IPS-11a (cell line): ENCODE measurements at regions not wholly inside any gene's neighbourhood (a gene's known extent, or its start where the extent isn't known, plus 50 kb on each side); places are given as distances from the start of the nearest gene placed in this dataset.
"Not testable (repeated sequence)": the region's sequence is repeated elsewhere in the genome, so short reads cannot be mapped to it uniquely, and the experiment has no call there.

Experiments
- H3K4me3 ChIP-seq: one replicate; pipeline ENCODE4 v1.5.1; 2013; ENCODE audit warnings: low read depth, low read length, control low read depth

DNA sequence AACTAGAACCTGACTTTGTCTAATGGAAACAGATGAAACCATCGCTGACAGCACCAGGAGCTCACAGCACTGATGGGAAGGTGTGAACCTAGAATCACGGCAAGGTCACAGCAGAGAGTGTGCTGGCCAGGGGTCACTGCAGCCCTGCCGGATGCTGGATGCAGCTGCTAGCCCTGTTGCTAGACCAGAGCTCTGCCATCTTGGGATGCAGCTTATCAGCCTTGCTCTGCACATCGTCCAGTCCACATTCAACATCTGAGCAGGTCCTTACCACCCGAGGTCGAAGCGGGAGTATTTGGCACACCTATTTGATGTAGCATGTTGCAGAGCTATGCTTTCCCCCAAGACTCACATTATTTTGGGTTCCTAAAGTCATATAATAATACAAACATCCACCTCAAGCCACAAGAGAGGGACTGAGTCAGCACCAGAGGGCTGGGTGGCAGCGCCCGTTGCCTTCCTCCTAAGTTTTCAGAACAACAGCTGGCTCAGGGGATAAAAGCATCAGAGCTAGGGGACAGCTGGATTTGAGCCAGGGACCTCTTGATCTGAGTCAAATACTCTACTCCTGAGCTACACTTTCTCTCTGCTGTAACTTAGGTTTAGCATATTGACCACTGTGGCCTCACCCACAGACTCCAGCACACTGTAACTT, 135.3 kb downstream of the ZNF467 start:
- H3K4me3 ChIP-seq: no peak overlapping the region

DNA sequence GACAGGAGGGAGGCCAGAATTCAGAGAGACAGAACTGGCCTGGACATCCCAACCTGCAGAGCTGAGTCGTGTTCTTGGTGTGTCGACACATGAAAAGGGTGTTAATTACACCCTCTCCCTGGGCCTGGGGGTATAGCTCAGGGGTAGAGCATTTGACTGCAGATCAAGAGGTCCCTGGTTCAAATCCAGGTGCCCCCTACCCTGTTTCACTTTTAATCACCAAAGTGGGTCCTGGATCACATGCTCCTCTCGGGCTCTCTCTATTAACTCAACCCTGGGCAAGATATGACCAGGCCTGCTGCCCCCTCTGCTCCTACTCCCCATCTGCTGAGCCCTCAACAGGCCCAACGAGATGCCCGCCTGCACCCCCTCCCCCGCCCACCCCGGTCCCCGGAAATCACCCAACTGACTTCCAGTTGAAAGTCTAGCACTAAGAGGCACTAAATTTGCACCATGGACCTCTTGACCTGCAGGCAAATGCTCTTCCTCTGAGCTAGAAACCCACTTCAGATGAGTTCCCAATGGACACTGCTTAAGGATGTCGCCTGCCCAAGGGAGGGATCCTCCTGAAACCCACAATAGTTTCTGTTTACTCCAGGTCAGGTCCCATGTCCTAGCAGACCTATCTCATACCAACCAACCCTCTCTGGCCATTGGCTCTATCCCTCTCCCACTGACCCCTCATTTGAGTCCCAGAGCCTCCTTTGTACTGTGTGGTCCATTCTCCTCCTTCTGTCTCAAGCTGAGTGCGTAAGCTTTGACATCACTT, 137.6 kb downstream of the ZNF467 start:
- no peak overlapping the region for H3K4me3 ChIP-seq

- H3K4me3 ChIP-seq: no peak overlapping the region
These were observed 136.7 kb upstream of the ZNF746 start for GRCh38 chr7:149633976-149634945.

GRCh38 chr7:149628361-149629149, 130.9 kb upstream of the ZNF746 start:
- H3K4me3 ChIP-seq: not testable (repeated sequence)

DNA sequence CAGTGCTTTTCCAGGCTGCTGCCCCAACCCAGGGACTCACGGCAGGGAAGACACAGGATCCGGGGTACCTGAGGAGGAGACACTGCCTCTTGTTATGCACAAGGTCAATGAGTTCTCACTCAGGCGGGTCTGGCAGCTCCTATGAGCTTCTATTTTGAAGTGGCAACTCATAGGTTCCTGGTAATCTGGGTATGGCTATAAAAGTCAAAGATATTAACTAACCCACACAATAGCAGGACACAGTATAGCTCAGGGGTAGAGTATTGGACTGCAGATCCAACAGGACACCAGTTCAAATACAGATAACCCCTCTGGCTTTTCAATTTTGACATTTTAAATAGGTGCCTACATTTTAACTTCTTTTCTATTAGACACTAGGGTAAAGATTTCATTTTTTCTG, 130.3 kb upstream of the ZNF746 start:
- no peak overlapping the region for H3K4me3 ChIP-seq

GRCh38 chr7:149626972-149627371, 129.4 kb upstream of the ZNF746 start:
- H3K4me3 ChIP-seq: no peak overlapping the region

DNA sequence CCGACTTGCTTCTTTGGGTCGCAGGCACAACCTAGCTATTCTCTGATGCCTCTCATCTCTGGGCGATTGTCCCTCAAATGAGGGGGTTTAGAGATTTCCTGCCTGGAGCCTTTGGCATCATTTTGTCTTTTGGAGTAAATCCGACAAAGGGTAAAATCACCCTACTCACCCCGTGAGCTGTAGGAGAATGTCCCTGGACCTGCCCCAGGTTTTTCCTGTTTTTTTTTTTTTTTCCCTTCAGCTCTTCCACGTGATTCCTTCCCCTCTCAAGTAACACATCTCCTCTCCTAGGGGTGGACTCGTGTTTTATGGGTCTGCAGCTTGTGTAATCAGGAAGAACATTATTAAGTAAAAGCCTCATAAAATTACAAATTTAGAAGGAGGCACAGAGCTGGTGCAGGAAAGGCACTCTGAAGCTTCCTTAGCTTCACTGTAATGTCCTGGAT, 128.4 kb upstream of the ZNF746 start:
- no peak overlapping the region for H3K4me3 ChIP-seq

GRCh38 chr7:149625340-149625946, 127.8 kb upstream of the ZNF746 start:
- peak overlapping the region; percentile 84 for H3K4me3 ChIP-seq

GRCh38 chr7:149624419-149625339, 127.1 kb upstream of the ZNF746 start:
- H3K4me3 ChIP-seq: peak overlapping the region; percentile 84

- peak overlapping the region; percentile 84 for H3K4me3 ChIP-seq
These were observed 126.4 kb upstream of the ZNF746 start for GRCh38 chr7:149624006-149624405.

DNA sequence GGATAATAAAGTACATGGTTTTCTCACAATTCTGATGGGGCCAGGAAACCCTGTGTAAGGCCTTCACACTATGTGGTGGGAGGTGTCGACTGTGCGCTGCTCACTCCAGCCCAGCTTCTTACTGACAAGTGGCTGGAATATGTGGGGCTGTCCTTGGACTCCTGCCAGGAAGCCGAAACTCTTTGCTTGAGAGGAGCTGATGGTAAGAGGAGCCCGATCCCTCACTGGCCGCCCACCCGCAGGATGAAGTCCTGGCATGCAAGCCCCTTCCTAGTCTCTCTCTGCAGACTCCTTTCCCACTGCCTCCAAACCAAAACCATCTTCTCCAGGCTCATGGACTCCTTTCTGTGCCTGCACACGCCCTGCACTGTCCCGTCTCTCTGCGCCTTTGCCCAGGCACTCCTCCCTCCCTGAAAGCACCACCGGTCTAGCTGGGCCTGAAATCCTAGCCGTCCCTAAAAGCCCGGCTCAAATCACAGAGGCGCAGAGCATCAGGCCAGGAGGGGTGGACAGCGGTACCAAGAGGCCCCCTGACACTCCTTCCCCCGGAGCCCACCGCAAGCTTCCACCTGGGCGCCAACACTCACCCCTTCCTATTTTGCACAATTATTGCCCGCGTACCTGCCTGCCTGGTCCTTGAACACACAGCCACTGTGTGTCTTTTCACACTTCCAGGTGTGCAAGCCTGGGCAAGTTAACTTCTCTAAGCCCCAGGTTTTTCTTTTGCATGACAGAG, 125.8 kb upstream of the ZNF746 start:
- H3K4me3 ChIP-seq: peak overlapping the region; percentile 84

DNA sequence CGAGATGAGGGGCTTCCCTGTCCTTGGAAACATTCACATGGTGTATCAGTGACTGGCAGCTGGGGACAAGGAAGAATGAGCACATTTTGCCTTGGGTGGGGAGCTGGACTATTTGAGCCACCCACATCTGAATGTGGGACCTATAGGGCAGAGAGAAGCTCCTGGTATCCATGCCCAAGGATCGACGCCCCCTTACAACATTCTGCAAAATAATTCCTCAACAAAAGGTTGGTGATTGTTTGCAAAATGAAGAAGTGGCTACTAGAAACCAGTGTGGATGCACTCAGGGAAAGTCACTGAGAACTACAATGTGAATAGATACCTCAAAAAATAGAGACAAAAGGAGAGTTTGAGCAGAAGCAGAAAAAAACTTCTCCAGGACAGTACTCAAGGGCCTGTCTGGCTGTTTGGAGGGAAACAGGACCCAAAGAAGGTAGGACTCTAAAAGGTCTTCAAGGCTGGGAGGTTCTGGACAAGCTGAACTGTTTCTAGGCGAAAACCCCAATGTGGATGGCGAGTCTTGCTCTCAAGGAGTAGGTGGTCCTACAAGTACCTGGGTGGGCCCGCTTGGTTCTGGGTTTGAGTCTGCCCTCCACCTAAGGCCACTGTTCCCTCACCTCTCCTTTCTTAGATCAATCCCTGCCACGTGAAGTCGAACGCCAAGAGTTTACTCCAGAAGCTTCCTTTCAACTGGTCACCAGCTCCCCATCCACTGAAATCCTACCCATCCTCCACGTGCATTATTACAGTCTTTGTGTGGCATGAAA, 125.0 kb upstream of the ZNF746 start:
- H3K4me3 ChIP-seq: no peak overlapping the region

DNA sequence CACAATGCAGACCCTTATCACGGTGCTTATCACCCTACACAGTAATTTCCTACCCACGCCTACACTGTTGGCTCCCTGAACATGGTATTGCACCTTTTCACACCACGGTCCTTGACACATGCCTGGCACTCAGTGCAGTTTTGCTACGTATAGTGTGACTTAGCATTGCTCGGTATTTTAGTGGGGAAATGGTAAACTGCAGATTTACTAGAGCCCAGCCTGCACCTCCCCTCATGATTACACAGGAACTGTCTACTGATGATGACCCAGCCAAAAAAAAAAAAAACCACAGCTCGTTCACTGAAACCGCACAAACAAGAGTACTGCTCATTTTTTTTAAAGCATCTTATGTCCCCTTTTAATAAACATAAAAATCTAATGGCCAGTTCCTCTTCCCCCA, 124.2 kb upstream of the ZNF746 start:
- H3K4me3 ChIP-seq: no peak overlapping the region

GRCh38 chr7:149620961-149621360, 123.4 kb upstream of the ZNF746 start:
- no peak overlapping the region for H3K4me3 ChIP-seq

DNA sequence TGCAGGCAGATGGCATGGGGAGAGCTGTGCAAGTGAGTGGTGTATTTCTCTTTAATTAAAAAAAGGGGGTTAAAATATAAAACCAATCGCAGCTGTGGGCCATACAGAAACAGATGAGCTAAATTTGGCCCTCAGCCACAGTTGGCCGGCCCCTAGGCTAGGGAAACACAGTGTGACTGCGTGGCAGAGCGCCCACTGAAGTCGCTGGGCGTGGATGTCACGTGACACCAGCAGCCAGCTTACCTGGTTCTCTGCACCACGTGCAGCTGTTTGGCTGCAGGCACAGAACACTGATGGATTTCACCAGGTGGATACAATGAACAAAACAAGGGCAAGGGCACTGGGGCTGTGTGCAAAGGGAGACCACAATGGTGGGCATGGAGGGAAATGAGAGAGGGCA, 119.3 kb upstream of the ZNF746 start:
- no peak overlapping the region for H3K4me3 ChIP-seq

DNA sequence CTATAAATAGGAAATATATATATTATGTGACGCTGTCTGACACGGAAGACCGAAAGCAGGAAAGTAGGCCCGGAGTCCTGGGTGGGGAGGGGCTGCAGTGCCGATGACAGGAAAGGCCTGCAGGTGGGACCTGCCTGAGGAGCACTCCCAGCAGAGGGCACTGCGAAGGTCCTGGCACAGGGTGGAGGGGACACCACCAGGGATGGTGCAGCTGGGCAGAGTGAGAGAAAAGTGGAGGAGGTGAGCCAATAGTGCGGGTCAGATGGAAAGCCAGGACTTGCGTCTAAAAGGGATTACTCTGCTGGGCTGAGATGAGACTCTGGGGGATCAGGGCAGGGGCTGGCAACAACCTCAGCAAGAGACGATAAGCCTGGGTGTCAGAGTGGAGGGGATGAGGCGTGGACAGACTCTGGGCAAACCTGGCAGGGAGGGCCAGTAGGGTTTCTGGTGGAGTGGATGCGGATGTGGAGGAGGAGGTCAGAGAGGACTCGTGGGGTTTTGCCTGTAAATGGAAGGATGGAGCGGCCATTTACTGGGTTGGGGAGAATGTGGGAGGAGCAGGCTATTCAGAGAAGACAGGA, 118.2 kb upstream of the ZNF746 start:
- H3K4me3 ChIP-seq: no peak overlapping the region

- no peak overlapping the region for H3K4me3 ChIP-seq
These were observed 112.9 kb upstream of the ZNF746 start for GRCh38 chr7:149610441-149611011.
